ENCODE measurements at regions not wholly inside any gene's neighbourhood (a gene's known extent, or its start where the extent isn't known, plus 50 kb on each side); places are given as distances from the start of the nearest gene placed in this dataset.

- no peak for DNase-seq
These were observed 300.5 kb downstream of the TLE1 start for GRCh38 chr9:81388831-81389230.

GRCh38 chr9:81387360-81388106 is 301.8 kb downstream of the TLE1 start:
- no peak for DNase-seq

- no peak for DNase-seq
These were observed 304.4 kb downstream of the TLE1 start for GRCh38 chr9:81384911-81385310.

- DNase-seq, result no peak
These were observed 307.1 kb downstream of the TLE1 start for GRCh38 chr9:81382281-81382680.

- no peak for DNase-seq
These were observed 307.7 kb downstream of the TLE1 start for GRCh38 chr9:81381694-81382093.

- DNase-seq, result no peak
These were observed 308.6 kb downstream of the TLE1 start for GRCh38 chr9:81380504-81381359.

GRCh38 chr9:81379655-81380054 is 309.7 kb downstream of the TLE1 start:
- DNase-seq, result no peak

GRCh38 chr9:81377921-81378320 is 311.4 kb downstream of the TLE1 start:
- DNase-seq, result no peak

GRCh38 chr9:81377320-81377719 is 312.0 kb downstream of the TLE1 start:
- peak; percentile 44 for DNase-seq

- no peak for DNase-seq
These were observed 313.9 kb downstream of the TLE1 start for GRCh38 chr9:81375187-81376100.

- no peak for DNase-seq
These were observed 314.7 kb downstream of the TLE1 start for GRCh38 chr9:81374459-81375186.

GRCh38 chr9:81373294-81373693 is 316.1 kb downstream of the TLE1 start:
- no peak for DNase-seq

- no peak for DNase-seq
These were observed 316.6 kb downstream of the TLE1 start for GRCh38 chr9:81372628-81373191.

GRCh38 chr9:81371824-81372223 is 317.5 kb downstream of the TLE1 start:
- no peak for DNase-seq

GRCh38 chr9:81370650-81371049 is 318.7 kb downstream of the TLE1 start:
- no peak for DNase-seq

- no peak for DNase-seq
These were observed 319.3 kb downstream of the TLE1 start for GRCh38 chr9:81370096-81370495.

GRCh38 chr9:81369121-81369520 is 320.2 kb downstream of the TLE1 start:
- no peak for DNase-seq

GRCh38 chr9:81363916-81364480 is 325.3 kb downstream of the TLE1 start:
- no peak for DNase-seq

GRCh38 chr9:81361296-81361695 is 328.1 kb downstream of the TLE1 start:
- no peak for DNase-seq

GRCh38 chr9:81351166-81351565 is 338.2 kb downstream of the TLE1 start:
- DNase-seq, result no peak

GRCh38 chr9:81344366-81344765 is 345.0 kb downstream of the TLE1 start:
- no peak for DNase-seq

All from NCI-H2081 treated with DMSO at 0.1 percent for 48 hours (cell line).